ENCODE measurements at regions not wholly inside any gene's neighbourhood (a gene's known extent, or its start where the extent isn't known, plus 50 kb on each side); places are given as distances from the start of the nearest gene placed in this dataset.

DNA sequence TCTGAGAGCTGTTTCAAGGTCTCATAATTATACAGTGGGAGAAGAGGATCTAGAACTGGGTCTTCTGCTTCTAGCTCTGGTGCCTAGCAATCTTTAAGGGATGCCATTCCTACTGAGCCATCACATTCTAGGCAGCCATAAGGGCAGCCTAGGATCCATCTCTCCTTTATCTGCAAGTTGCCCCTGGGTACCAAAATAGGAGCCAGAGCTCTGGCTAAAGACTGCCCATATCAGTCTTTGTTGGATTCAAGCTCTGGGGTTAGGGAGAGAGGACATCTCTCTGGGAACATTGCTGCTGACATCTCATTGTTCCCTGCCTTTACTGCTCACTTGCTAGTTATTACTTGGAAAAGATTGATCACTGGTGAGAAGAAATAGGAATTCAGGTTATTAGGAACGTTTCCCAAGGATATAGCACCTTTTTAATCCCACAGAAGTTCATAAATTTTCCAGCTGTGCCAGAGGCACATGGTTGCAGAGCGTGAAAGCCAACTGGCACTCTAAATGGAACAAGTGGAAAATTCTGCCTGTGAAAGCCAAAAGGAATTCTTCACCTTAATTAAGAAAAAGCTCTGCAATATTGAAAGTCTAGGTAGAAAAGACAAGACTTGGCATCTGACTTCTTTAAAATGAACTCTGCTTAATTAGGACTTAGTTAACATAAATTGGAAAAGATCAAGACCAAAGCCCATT is 102.2 kb downstream of the CDC42EP3 start:
- intact Hi-C loops (cut with DNase I; ENCODE audit: low total_unique reads): no loop called here

DNA sequence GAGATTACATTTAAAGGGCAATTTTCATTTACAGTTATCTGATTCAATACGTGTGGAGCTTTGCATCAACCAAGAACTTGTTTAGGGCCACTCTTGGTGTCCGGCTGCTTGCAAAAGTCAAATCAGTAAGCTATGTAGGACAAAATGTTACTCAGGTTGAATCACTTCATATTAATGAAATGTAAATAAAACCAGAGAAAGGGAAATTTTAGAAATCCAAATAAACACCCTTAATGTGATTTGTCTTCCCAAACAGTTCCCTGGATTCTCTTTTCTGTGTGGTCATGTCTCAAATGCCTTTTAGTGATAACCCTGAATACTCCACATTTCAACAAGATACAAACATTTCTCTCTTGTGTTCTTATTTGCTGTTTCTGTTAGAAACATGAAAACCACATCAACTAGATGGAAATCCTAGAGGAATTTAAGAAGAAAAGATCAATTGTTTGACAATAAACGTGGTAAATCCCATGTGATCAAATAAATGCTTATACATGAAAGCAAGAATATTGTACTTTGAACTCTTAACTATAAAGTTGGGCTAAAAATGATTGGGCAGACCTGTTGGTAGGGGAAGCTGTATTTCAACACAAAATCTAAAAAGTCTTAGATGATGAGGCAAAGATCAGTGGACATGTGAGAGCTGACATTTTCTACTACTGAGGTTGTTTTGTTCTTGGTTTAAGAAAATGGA is 101.3 kb downstream of the CDC42EP3 start:
- intact Hi-C loops (cut with DNase I; ENCODE audit: low total_unique reads): no loop called here
- peaks cover 0 to 7% (median 0%) of the 10 kb centered on the region in 6 donors for H3K4me1 ChIP-seq
- WGBS, 5 donors: 57 to 85% (median 75%) methylated on average over 3 of the region's 3 CpGs
- no peak overlapping the region for H3K4me3 ChIP-seq
- DNase-seq: no peak
- no peaks in the 10 kb centered on the region for H3K9me3 ChIP-seq
- no peak overlapping the region for H3K27ac ChIP-seq
- H3K27me3 ChIP-seq (replicated peaks in 1 of 7): no peaks in the 10 kb centered on the region
- TF ChIP-seq POLR2AphosphoS5 (IDR thresholded peaks at IDR 0.05): no peak
- TF ChIP-seq, protein P1, sequence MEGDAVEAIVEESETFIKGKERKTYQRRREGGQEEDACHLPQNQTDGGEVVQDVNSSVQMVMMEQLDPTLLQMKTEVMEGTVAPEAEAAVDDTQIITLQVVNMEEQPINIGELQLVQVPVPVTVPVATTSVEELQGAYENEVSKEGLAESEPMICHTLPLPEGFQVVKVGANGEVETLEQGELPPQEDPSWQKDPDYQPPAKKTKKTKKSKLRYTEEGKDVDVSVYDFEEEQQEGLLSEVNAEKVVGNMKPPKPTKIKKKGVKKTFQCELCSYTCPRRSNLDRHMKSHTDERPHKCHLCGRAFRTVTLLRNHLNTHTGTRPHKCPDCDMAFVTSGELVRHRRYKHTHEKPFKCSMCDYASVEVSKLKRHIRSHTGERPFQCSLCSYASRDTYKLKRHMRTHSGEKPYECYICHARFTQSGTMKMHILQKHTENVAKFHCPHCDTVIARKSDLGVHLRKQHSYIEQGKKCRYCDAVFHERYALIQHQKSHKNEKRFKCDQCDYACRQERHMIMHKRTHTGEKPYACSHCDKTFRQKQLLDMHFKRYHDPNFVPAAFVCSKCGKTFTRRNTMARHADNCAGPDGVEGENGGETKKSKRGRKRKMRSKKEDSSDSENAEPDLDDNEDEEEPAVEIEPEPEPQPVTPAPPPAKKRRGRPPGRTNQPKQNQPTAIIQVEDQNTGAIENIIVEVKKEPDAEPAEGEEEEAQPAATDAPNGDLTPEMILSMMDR (IDR thresholded peaks at IDR 0.05 in 8 of 11, conservative IDR thresholded peaks at IDR 0.05 in 3 of 11): no peak
- H3K36me3 ChIP-seq: no peaks in the 10 kb centered on the region

More for the DNA sequence above, 102.2 kb downstream of the CDC42EP3 start:
- WGBS, 5 donors: 80 to 91% (median 87%) methylated on average over 2 of the region's 2 CpGs
- Histone ChIP-seq H3K27ac (no peak overlapping the region), H3K4me1 (peaks cover 0 to 6% (median 0%) of the 10 kb centered on the region in 6 donors), H3K4me3 (no peak overlapping the region), H3K27me3 (replicated peaks in 1 of 7) (no peaks in the 10 kb centered on the region), H3K36me3 (no peaks in the 10 kb centered on the region), H3K9me3 (no peaks in the 10 kb centered on the region)
- TF ChIP-seq POLR2A (IDR thresholded peaks at IDR 0.05) (no peak), POLR2AphosphoS5 (IDR thresholded peaks at IDR 0.05) (no peak)
- TF ChIP-seq, protein P1 (IDR thresholded peaks at IDR 0.05 in 8 of 11, conservative IDR thresholded peaks at IDR 0.05 in 3 of 11): no peak
- DNase-seq: no peak

DNA sequence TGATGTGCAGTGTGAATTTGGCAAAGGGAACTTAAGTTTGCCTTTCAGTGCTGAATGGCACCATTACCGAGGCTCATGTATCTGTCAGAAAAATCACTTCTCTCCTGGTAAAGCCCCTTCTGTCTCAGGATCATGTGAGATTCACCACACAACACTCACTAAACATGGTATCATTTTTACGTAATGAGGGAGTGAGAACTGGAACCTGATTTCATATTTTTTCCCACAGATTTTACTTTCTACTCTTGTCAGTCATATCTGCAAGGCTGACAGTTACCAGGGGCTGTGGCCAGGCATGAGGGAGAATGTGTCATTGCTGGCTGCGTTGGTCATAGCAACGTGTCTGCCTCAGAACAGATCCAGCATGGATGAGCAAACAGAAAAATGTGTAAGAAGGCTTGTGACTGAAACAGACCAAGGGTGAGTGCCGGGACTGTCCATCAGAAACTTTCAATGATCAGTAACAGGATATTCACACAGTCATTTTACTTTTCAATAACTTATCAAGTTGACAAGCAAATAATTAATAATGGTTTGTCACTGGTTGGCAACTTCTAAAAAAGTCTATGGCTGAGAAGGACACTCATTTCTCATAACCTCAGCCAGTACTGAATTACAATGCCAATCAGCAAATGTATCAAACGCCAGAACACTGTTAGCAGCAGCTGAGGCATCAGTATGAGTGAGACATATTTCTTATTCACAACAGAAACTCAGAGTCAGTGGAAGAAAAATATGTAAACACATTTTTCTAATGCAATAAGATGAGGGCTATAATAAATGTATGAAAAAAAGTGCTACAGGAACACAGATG is 100.5 kb downstream of the CDC42EP3 start:
- no peaks in the 10 kb centered on the region for H3K27me3 ChIP-seq (replicated peaks in 1 of 7)
- peaks cover 0 to 7% (median 0%) of the 10 kb centered on the region in 6 donors for H3K4me1 ChIP-seq
- DNase-seq: no peak
- WGBS, 5 donors: 61 to 76% (median 70%) methylated on average over 6 of the region's 6 CpGs
- no peak overlapping the region for H3K27ac ChIP-seq
- H3K9me3 ChIP-seq: no peaks in the 10 kb centered on the region
- intact Hi-C loops (cut with DNase I; ENCODE audit: low total_unique reads): no loop called here
- TF ChIP-seq POLR2A (IDR thresholded peaks at IDR 0.05): no peak
- TF ChIP-seq, protein P1 (IDR thresholded peaks at IDR 0.05 in 8 of 11, conservative IDR thresholded peaks at IDR 0.05 in 3 of 11): no peak
- TF ChIP-seq POLR2AphosphoS5 (IDR thresholded peaks at IDR 0.05): no peak
- H3K4me3 ChIP-seq: no peak overlapping the region
- H3K36me3 ChIP-seq: no peaks in the 10 kb centered on the region
